Hypothalamus (tissue), 51 donors: ENCODE measurements at regions not wholly inside any gene's neighbourhood (a gene's known extent, or its start where the extent isn't known, plus 50 kb on each side); places are given as distances from the start of the nearest gene placed in this dataset.

ENCODE experiments used
- DNase-seq, 51 donors: peaks; one replicate each; lab custom pipeline; 2025; lab: John Stamatoyannopoulos, UW

DNA sequence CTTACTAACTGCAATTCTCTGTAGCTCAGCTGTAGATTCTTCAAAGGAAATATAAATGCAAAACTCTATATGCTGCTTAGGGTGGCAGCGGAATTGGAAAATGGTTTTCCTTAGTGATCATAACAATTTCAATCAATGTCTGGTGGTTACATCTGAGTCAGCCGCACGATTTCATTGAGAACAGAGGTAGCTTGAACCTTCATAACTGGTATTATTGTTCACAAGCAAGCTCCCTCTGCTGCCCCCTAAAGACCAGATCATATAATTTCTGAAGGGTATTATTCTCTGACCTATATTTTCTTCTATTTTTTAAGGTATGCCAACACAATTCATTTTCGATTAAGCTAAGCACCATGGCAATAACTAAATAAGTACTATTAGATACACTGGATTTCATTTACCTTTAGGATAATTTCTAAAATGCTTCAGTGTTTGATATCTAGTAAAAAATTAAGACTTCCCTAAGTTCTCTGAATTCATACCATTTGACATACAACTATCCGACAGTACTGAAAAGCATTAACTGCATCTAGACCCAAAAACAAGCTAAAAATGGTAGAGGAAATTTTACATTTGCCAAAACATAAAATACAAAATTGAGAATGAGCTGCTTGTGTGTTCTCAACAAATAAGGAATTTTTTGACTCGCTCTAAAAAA is 181.1 kb upstream of the SPEF2 start:
- no peak for DNase-seq

DNA sequence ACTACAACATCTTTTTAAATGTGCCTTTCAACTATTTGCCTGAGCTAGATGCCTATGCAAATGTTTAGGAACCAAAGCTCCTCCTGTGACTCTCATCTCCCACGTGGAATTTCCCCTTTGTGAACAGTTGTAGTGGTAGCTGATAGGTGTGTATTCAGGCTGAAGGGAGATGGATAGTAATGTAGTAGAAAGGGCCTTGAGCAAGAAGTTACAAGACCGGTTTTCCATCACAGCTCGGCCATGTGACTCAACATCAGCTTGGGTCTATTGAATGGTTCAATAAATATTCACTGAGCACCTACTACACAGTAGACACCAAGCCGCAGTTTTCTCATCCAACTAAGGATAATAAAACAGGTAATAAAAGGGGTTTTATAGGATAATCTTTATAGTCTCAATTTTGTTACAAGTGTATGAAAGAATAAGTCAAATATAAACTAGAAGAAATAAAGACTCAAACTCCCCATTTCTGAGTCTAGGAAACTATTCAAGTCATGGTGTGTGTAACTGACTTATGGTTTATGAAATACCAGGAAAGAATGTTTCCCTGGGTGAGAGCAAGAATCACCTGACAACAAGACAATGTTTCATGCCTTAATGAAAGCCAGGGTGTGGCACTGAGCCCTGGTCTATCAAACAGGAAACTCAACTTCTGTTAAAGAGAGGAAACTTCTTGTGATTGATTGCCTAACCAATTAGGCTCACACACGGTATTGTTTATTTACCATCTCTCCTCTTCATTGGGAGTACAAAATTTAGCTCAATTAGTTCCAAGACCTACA is 187.1 kb upstream of the SPEF2 start:
- no peak for DNase-seq

- no peak for DNase-seq
Measured at GRCh38 chr5:35420200-35420599, 189.9 kb upstream of the PRLR start.

GRCh38 chr5:35417040-35417439 is 186.8 kb upstream of the PRLR start:
- DNase-seq = no peak

GRCh38 chr5:35416217-35416988 is 186.1 kb upstream of the PRLR start:
- no peak for DNase-seq

GRCh38 chr5:35415309-35415708 is 185.0 kb upstream of the PRLR start:
- no peak for DNase-seq

DNA sequence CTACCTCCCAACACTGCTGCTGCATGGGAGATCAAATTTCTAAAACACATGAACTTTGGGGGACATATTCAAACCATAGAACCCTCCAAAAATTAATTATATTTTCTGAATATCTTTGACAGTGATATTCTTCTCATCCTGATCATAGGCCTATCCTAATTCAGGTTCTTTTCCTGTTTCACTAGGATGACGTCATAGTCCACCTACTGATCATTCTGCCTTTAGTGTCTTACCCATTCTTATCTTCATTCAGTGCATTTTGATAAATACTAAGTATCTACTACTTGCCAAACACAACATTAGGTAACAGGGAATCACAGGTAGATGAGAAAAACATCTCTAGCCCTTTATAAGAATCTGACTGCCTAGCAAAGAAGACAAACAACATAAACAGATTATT is 179.1 kb upstream of the PRLR start:
- no peak for DNase-seq

DNA sequence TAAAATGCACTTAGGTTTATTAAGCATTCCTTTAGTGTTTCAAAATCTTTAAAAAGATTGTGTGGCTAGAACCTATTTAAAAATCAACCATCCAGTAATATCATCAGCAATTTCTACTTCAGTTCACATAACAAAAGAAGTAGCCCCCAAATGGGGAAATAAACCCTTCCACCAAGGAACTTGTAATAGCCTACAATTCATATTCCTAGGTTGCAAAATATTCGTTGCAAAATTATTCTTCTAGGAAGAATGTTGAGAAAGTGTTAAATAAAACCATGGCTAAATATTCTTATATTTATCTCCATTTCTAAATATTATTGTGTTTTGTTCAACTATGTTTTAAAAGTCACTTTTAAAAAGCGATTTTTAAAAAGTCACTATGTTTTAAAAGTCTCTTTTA is 177.9 kb upstream of the PRLR start:
- DNase-seq = no peak

DNA sequence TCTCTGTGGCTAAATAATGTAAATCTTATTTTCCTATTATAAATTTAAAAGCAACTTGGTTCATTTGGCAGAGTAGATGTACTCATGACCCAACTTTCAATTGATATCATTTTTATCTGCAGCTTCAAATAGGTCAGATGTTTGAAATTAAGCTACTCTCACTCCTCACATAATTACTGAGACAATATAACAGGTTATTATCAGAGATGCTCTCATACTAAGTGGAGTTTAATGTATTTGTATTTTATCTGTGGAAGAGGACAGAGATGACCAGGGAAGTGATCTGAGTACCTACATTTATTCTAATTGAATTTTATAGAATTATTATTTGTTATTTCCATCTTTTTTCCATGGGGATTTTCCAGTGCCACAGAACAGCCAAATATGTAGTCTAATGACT is 177.4 kb upstream of the PRLR start:
- no peak for DNase-seq

DNA sequence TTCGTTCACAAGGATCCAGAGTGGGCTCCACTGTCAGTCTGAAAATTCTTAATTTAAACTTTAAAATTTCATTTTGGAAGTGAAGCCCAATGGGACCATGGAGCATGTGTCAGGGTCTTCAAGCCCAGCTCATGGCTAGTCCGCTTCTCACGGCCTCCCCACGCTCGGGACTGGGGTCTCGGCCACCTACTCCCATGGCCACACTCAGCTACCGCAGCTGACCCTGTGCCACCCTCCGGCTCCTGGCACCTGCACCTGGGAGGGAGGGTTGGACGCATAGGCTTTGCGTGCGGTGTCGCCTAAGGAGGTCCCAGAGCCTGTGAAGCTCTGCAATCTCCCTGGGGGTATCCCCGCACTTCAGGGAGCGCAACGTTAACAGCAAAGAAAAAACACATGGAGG is 175.7 kb upstream of the PRLR start:
- no peak for DNase-seq

DNA sequence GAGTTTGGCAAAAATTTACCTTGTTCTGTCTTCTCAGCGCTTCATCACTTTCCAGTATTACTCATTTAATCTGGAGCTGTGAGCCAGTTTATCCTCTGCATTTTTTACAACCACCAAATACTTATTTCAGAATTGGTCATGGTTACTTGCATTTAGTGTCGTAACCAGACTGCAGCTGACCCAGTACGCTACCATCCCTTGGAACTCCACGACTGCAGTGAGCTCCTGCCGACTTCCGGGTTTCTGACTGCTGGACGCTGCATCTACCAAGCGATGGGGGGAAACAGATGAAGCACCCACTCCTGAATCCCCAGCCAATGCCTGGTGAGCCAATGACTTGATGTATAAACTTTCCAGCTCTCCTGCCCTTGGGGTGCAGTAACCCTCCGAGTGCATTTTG is 174.4 kb upstream of the PRLR start:
- DNase-seq = no peak

DNA sequence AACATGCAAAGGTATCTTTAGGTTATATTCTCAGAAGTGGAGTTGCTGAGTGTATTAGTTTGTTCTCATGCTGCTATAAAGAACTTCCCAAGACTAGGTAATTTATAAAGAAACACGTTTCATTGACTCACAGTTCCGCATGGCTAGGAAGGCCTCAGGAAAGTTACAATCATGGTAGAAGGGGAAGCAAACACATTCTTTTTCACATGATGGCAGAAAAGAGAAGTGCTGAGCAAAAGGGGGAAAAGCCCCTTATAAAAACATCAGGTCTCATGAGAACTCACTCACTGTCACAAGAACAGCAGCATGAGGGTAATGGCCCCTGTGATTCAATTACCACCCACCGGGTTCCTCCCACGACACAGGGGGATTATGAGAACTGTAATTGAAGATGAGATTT is 163.6 kb upstream of the PRLR start:
- no peak for DNase-seq

- no peak for DNase-seq
Measured at GRCh38 chr5:35384658-35385057, 154.4 kb upstream of the PRLR start.

DNA sequence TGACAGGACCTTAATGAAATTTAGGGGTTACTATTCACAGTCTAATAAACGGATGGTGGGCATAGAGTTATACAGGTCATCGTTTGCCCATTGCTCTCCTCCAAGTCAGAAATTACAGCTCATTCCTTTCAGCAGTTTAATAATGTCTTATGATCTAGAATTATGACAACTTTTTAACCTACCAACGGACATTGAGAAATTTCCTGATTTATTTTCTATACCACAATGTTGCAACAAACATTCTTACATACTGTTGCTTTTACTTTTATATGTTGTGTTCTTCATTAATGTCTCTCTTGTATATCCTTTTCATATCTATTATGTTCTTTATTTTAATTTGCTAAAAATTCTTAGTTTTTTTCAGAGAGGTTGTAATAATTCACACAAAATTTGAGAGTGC is 152.8 kb upstream of the PRLR start:
- DNase-seq = no peak

- DNase-seq = no peak
Measured at GRCh38 chr5:35377653-35378052, 147.4 kb upstream of the PRLR start.

DNA sequence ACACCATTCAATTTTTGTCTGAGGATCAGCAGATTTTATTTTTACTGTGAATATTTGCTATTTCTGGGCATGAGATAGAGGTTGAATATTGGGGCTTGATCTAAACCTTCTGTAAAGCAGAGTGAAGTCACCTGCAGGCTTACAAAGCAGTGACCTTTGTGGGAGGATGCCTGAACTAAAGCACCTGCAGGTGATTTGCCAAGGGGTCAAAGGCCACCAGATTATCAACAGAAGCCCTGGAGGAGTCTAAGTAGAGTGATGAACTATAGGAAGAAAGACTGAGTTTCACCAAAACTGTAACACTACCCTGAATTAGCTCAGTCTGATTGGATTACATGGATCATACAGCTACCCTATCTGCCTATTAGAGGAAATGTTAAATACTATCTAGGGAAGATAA is 144.3 kb upstream of the PRLR start:
- DNase-seq = no peak

- DNase-seq = no peak
Measured at GRCh38 chr5:35373249-35373648, 143.0 kb upstream of the PRLR start.

- no peak for DNase-seq
Measured at GRCh38 chr5:35372482-35372881, 142.2 kb upstream of the PRLR start.

DNA sequence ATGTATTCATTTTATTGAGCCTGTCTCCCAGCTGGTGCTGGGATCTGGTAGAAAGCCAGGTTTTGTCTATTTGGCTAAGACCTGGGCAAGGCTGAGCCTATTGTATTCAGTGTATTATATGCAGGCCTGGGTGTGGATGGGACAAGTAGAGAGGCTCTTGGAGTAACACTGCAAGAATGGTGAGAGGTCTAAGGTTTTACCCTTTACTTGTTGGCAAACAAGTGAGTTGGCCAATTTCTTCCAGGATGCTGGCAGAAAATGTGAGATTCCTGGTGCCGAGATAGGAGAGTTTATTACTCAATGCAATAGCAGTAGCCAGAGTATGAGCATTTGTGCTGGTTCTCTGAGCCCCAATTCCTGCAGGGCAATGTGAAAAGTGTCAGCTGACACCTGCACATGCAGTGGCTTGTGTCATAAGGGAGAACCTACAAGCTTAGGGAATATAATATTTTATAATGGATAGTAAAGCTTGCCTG is 141.7 kb upstream of the PRLR start:
- no peak for DNase-seq

DNA sequence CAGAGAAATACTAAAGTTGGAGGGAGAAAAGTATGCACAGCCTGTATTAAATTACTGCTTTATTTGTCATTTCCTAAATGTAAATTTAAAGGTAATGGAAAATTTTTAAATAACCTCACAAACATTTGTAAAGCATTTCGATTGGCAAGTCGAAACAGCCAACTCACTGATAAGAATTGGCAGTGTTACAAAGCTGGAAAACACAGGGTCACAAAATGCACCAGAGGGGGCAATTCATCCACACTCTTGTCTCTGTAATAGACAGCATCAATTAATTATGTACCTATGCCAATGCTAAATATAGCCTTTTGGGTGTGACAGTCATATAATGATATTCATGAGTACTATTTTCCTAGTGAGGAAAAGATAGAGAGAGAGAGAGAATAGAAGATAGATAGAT is 140.6 kb upstream of the PRLR start:
- DNase-seq = no peak

GRCh38 chr5:35369965-35370790 is 139.9 kb upstream of the PRLR start:
- peak in 17 of 51 donors; percentile 1 to 49 (median 7) for DNase-seq
